Mammary epithelial cell (primary cell): ENCODE measurements at regions not wholly inside any gene's neighbourhood (a gene's known extent, or its start where the extent isn't known, plus 50 kb on each side); places are given as distances from the start of the nearest gene placed in this dataset.

Experiments
- EZH2 ChIP-seq: IDR thresholded peaks from 2 replicates; pipeline ENCODE4 v1.6.1; 2012; ENCODE audit warnings: low read length, inconsistent platforms, borderline replicate concordance
- TF ChIP-seq, protein P1 (sequence below), 2 donors: IDR thresholded peaks in 1 of 2; conservative IDR thresholded peaks in 1 of 2; 2 replicates each; pipeline ENCODE4 v1.5.1; 2011 to 2012; ENCODE audit warnings: inconsistent platforms in 2 of 2, low read length in 2 of 2, mild to moderate bottlenecking in 2 of 2, control low read depth in 1 of 2, low read depth in 1 of 2; ENCODE audit not compliant: insufficient read depth in 1 of 2; ENCODE audit errors: extremely low read depth in 1 of 2

DNA sequence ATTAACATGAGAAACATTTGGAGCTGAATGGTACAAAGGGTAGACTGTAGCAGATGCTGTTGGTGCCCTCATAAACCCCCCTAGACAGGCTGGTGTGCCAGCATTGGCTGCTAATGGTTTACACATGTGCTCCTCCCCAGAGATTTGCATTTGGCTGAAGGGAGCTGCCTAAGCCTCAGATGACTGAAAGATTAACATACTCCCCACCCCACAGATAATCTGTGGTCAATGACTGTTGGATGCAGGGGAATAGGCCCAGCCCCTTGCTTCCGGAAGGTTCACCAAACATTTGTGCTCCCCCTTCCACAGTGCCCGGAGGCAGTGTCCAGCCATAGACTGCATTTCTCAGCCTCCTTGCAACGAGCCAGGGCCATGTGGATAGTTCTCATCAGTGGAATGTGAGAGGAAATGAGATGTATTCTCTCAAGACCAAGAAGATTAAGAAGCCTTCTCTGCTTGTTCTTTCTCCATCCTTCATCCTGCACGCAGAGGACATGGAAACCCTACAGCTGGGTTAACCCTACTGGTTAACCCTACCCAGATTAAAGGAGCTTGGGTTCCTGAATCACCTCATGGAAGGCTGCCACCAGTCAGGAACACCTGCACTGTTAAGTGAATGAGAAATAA is 79.6 kb downstream of the PHAX start:
- TF ChIP-seq, protein P1, sequence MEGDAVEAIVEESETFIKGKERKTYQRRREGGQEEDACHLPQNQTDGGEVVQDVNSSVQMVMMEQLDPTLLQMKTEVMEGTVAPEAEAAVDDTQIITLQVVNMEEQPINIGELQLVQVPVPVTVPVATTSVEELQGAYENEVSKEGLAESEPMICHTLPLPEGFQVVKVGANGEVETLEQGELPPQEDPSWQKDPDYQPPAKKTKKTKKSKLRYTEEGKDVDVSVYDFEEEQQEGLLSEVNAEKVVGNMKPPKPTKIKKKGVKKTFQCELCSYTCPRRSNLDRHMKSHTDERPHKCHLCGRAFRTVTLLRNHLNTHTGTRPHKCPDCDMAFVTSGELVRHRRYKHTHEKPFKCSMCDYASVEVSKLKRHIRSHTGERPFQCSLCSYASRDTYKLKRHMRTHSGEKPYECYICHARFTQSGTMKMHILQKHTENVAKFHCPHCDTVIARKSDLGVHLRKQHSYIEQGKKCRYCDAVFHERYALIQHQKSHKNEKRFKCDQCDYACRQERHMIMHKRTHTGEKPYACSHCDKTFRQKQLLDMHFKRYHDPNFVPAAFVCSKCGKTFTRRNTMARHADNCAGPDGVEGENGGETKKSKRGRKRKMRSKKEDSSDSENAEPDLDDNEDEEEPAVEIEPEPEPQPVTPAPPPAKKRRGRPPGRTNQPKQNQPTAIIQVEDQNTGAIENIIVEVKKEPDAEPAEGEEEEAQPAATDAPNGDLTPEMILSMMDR (conservative IDR thresholded peaks at IDR 0.05 in 1 of 2, IDR thresholded peaks at IDR 0.05 in 1 of 2; ENCODE audit: extremely low read depth in 1 of 2, insufficient read depth in 1 of 2, low read depth in 1 of 2, low read length in 2 of 2) = no peak
- TF ChIP-seq EZH2 = no peak
